GM21825 (cell line): ENCODE measurements at regions not wholly inside any gene's neighbourhood (a gene's known extent, or its start where the extent isn't known, plus 50 kb on each side); places are given as distances from the start of the nearest gene placed in this dataset.

ENCODE experiments used
- ATAC-seq: cut with Tn5 transposase; IDR thresholded peaks from one replicate; pipeline ENCODE4 v1.9.1; 2021; ENCODE audit warnings: mild to moderate bottlenecking, moderate library complexity; ENCODE audit not compliant: unreplicated experiment

GRCh38 chr18:53819671-53820070, 404.8 kb downstream of the MBD2 start:
- ATAC-seq, result no peak

- ATAC-seq, result no peak
Observed at GRCh38 chr18:53819174-53819573, 405.3 kb downstream of the MBD2 start.

GRCh38 chr18:53817976-53818950, 406.2 kb downstream of the MBD2 start:
- no peak for ATAC-seq

- ATAC-seq, result no peak
Observed at GRCh38 chr18:53800171-53800570, 424.3 kb downstream of the MBD2 start.

GRCh38 chr18:53799134-53799533, 425.3 kb downstream of the MBD2 start:
- ATAC-seq, result no peak

- ATAC-seq, result no peak
Observed at GRCh38 chr18:53798516-53798915, 426.0 kb downstream of the MBD2 start.

GRCh38 chr18:53797998-53798495, 426.4 kb downstream of the MBD2 start:
- no peak for ATAC-seq

- peak; percentile 85 for ATAC-seq
Observed at GRCh38 chr18:53796040-53796729, 428.3 kb downstream of the MBD2 start.

GRCh38 chr18:53795610-53796009, 428.9 kb downstream of the MBD2 start:
- ATAC-seq, result no peak

GRCh38 chr18:53795061-53795460, 429.4 kb downstream of the MBD2 start:
- no peak for ATAC-seq

GRCh38 chr18:53792762-53793161, 431.7 kb downstream of the MBD2 start:
- ATAC-seq, result no peak

GRCh38 chr18:53790786-53791185, 433.7 kb downstream of the MBD2 start:
- no peak for ATAC-seq

GRCh38 chr18:53789376-53790247, 434.9 kb downstream of the MBD2 start:
- no peak for ATAC-seq

- no peak for ATAC-seq
Observed at GRCh38 chr18:53785811-53786210, 438.7 kb downstream of the MBD2 start.

- ATAC-seq, result no peak
Observed at GRCh38 chr18:53784253-53784652, 440.2 kb downstream of the MBD2 start.

- no peak for ATAC-seq
Observed at GRCh38 chr18:53780666-53781065, 443.8 kb downstream of the MBD2 start.

GRCh38 chr18:53772293-53772692, 452.2 kb downstream of the MBD2 start:
- no peak for ATAC-seq

GRCh38 chr18:53771664-53772063, 452.8 kb downstream of the MBD2 start:
- no peak for ATAC-seq

- ATAC-seq, result no peak
Observed at GRCh38 chr18:53765211-53765610, 459.3 kb downstream of the MBD2 start.

- ATAC-seq, result no peak
Observed at GRCh38 chr18:53764086-53764485, 460.4 kb downstream of the MBD2 start.

GRCh38 chr18:53757328-53757727, 467.1 kb downstream of the MBD2 start:
- no peak for ATAC-seq
